SK-N-SH treated with all-trans-retinoic acid at 6 μM for 48 hours (cell line): ENCODE measurements at regions not wholly inside any gene's neighbourhood (a gene's known extent, or its start where the extent isn't known, plus 50 kb on each side); places are given as distances from the start of the nearest gene placed in this dataset.

Experiments
- ATAC-seq: fragments of 200-7000 bp; cut with Tn5 transposase; 3 replicates; pipeline ENCODE4 v1.9.1; 2020; ENCODE audit warnings: mild to moderate bottlenecking, moderate library complexity
- ARNTL ChIP-seq: fragments of 450-650 bp; formaldehyde crosslinking; IDR thresholded peaks from 2 replicates; pipeline ENCODE4 v1.5.0; 2020; ENCODE audit warnings: low read depth, mild to moderate bottlenecking, moderate library complexity, borderline replicate concordance
- BACH2 ChIP-seq: fragments of 250-450 bp; sonication (Bioruptor Pico); IDR thresholded peaks from 2 replicates; pipeline ENCODE4 v1.9.0; 2021; ENCODE audit warnings: mild to moderate bottlenecking, borderline replicate concordance
- CSDC2 ChIP-seq: fragments of 250-450 bp; sonication (Bioruptor Pico); IDR thresholded peaks from 2 replicates; pipeline ENCODE4 v1.5.0; 2020; ENCODE audit warnings: mild to moderate bottlenecking, moderate library complexity
- ESRRG ChIP-seq: fragments of 250-450 bp; sonication (Bioruptor Pico); IDR thresholded peaks from 2 replicates; pipeline ENCODE4 v1.6.1; 2021; ENCODE audit warnings: mild to moderate bottlenecking
- GLIS3 ChIP-seq: fragments of 250-450 bp; sonication (Bioruptor Pico); IDR thresholded peaks from 2 replicates; pipeline ENCODE4 v1.5.0; 2020; ENCODE audit warnings: mild to moderate bottlenecking, moderate library complexity
- ISL1 ChIP-seq: fragments of 250-450 bp; sonication (Bioruptor Pico); IDR thresholded peaks from 2 replicates; pipeline ENCODE4 v2.1.2; 2022; ENCODE audit warnings: mild to moderate bottlenecking, moderate library complexity
- OSR1 ChIP-seq: fragments of 250-450 bp; sonication (Bioruptor Pico); IDR thresholded peaks from 2 replicates; pipeline ENCODE4 v1.8.0; 2022; ENCODE audit warnings: moderate library complexity, mild to moderate bottlenecking, inconsistent platforms
- PPARA ChIP-seq: fragments of 250-450 bp; sonication (Bioruptor Pico); IDR thresholded peaks from 2 replicates; pipeline ENCODE4 v1.5.0; 2020; ENCODE audit warnings: mild to moderate bottlenecking, borderline replicate concordance
- RARB ChIP-seq: fragments of 250-450 bp; sonication (Bioruptor Pico); IDR thresholded peaks from 2 replicates; pipeline ENCODE4 v1.8.0; 2021; ENCODE audit warnings: mild to moderate bottlenecking, moderate library complexity
- SNAI2 ChIP-seq: fragments of 250-450 bp; sonication (Bioruptor Pico); IDR thresholded peaks from 2 replicates; pipeline ENCODE4 v1.5.0; 2020; ENCODE audit warnings: mild to moderate bottlenecking, moderate library complexity
- TCF4 ChIP-seq: fragments of 250-450 bp; sonication (Bioruptor Pico); IDR thresholded peaks from 2 replicates; pipeline ENCODE4 v1.8.0; 2021; ENCODE audit warnings: mild to moderate bottlenecking, moderate library complexity, borderline replicate concordance
- TOX ChIP-seq: fragments of 250-450 bp; sonication (Bioruptor Pico); IDR thresholded peaks from 2 replicates; pipeline ENCODE4 v1.8.0; 2021; ENCODE audit warnings: mild to moderate bottlenecking, moderate library complexity, borderline replicate concordance
- ZC3H10 ChIP-seq: fragments of 250-450 bp; sonication (Bioruptor Pico); IDR thresholded peaks from 2 replicates; pipeline ENCODE4 v1.5.1; 2021; ENCODE audit warnings: mild to moderate bottlenecking, moderate library complexity
- ZFP3 ChIP-seq: fragments of 250-450 bp; sonication (Bioruptor Pico); IDR thresholded peaks from 2 replicates; pipeline ENCODE4 v1.5.0; 2020; ENCODE audit warnings: mild to moderate bottlenecking, moderate library complexity
- ZFP30 ChIP-seq: fragments of 450-650 bp; formaldehyde crosslinking; IDR thresholded peaks from 2 replicates; pipeline ENCODE4 v1.5.0; 2022; ENCODE audit warnings: mild to moderate bottlenecking, moderate library complexity
- ZNF565 ChIP-seq: fragments of 450-650 bp; formaldehyde crosslinking; conservative IDR thresholded peaks from 2 replicates; pipeline ENCODE4 v1.5.0; 2020; ENCODE audit warnings: low read depth, mild to moderate bottlenecking, moderate library complexity
- ZNF70 ChIP-seq: fragments of 450-650 bp; formaldehyde crosslinking; IDR thresholded peaks from 2 replicates; pipeline ENCODE4 v1.5.0; 2020; ENCODE audit warnings: mild to moderate bottlenecking, moderate library complexity
- ZNF8 ChIP-seq: fragments of 450-650 bp; formaldehyde crosslinking; IDR thresholded peaks from 2 replicates; pipeline ENCODE4 v1.5.0; 2020; ENCODE audit warnings: mild to moderate bottlenecking, moderate library complexity
- TF ChIP-seq, protein P1 (sequence below): fragments of 250-450 bp; sonication (Bioruptor Pico); IDR thresholded peaks from 2 replicates; pipeline ENCODE4 v1.5.1; 2020; ENCODE audit warnings: low read depth, mild to moderate bottlenecking, moderate library complexity
- TF ChIP-seq, protein P2 (sequence below): fragments of 250-450 bp; sonication (Bioruptor Pico); IDR thresholded peaks from 2 replicates; pipeline ENCODE4 v1.5.1; 2021; ENCODE audit warnings: mild to moderate bottlenecking, moderate library complexity
- TF ChIP-seq, protein P3 (sequence below): fragments of 250-450 bp; sonication (Bioruptor Pico); IDR thresholded peaks from 2 replicates; pipeline ENCODE4 v1.8.0; 2021; ENCODE audit warnings: low read depth, mild to moderate bottlenecking, moderate library complexity, borderline replicate concordance
- TF ChIP-seq, protein P4 (sequence below): fragments of 250-450 bp; sonication (Bioruptor Pico); IDR thresholded peaks from 2 replicates; pipeline ENCODE4 v1.8.0; 2020; ENCODE audit warnings: mild to moderate bottlenecking, moderate library complexity, borderline replicate concordance
- TF ChIP-seq, protein P5 (sequence below): fragments of 250-450 bp; sonication (Bioruptor Pico); IDR thresholded peaks from 2 replicates; pipeline ENCODE4 v1.5.0; 2020; ENCODE audit warnings: mild to moderate bottlenecking, moderate library complexity

DNA sequence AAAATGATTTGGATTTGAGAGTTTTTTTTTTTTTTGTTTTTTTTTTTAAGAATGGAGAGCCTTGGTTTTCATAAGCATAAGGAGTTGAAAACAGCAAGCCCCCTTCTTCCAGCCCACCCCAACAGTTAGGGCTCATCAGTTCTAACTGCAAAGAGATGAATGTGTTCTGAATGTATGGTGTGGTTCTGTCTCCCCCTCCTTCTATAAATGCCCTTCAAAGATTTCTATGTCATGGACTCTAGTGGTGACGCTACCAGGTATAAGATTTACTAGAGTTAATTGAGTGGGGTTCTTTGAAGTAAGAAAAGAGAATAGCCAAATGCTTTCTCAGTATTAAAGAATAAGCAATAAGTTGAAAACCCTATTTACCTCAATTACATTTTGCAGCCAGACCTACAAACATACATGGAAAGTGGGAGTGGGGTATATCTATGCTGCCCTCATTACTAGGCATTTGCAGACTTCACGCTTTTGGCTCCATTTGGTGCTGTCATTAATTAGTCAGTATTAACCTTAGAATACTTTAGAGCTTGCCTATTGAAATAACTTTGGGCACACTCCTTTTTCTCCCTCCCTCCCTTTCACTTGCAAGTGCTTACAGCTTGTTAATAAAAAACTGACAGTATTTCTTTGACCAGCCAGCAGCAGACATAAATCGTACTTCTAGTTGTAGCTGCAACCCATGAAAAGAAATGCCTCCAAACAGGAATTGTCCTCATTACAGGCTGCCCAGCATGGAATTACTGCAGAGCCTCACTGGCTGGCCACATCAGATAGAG is 667.2 kb upstream of the ZNF608 start:
- ATAC-seq: no peak
- TF ChIP-seq TOX (CRISPR knock-in tag) (no peak), ARNTL (no peak), ZFP3 (CRISPR knock-in tag) (no peak), ISL1 (no peak), GLIS3 (CRISPR knock-in tag) (no peak), BACH2 (no peak), ZC3H10 (CRISPR knock-in tag) (no peak), ESRRG (CRISPR knock-in tag) (no peak)
- TF ChIP-seq, protein P1, sequence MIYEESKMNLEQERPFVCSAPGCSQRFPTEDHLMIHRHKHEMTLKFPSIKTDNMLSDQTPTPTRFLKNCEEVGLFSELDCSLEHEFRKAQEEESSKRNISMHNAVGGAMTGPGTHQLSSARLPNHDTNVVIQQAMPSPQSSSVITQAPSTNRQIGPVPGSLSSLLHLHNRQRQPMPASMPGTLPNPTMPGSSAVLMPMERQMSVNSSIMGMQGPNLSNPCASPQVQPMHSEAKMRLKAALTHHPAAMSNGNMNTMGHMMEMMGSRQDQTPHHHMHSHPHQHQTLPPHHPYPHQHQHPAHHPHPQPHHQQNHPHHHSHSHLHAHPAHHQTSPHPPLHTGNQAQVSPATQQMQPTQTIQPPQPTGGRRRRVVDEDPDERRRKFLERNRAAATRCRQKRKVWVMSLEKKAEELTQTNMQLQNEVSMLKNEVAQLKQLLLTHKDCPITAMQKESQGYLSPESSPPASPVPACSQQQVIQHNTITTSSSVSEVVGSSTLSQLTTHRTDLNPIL (CRISPR knock-in tag): no peak
- TF ChIP-seq, protein P2, sequence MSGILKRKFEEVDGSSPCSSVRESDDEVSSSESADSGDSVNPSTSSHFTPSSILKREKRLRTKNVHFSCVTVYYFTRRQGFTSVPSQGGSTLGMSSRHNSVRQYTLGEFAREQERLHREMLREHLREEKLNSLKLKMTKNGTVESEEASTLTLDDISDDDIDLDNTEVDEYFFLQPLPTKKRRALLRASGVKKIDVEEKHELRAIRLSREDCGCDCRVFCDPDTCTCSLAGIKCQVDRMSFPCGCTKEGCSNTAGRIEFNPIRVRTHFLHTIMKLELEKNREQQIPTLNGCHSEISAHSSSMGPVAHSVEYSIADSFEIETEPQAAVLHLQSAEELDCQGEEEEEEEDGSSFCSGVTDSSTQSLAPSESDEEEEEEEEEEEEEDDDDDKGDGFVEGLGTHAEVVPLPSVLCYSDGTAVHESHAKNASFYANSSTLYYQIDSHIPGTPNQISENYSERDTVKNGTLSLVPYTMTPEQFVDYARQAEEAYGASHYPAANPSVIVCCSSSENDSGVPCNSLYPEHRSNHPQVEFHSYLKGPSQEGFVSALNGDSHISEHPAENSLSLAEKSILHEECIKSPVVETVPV (CRISPR knock-in tag): no peak
- TF ChIP-seq, all 23 proteins: peak for 0

DNA sequence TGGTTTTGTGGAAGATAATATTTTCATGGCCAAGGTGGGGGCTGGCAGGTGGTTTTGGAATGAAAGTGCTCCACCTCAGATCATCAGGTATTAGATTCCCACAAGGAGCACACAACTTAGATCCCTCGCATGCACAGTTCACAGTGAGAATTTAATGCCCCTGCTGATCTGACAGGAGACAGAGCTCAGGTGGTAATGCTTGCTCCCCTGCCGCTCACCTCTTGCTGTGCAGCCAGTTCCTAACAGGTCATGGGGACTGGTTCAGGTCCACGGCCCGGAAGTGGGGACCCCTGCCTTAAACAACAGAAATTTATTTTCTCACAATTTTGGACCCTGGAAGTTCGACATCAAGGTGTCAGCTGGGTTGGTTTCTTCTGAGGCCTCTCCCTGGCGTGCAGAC is 668.7 kb upstream of the ZNF608 start:
- TF ChIP-seq ISL1 (no peak), OSR1 (CRISPR knock-in tag) (no peak), BACH2 (no peak), PPARA (CRISPR knock-in tag) (no peak), TCF4 (CRISPR knock-in tag) (no peak), ZNF565 (CRISPR knock-in tag) (no peak), ZFP3 (CRISPR knock-in tag) (no peak), GLIS3 (CRISPR knock-in tag) (no peak), ARNTL (no peak), TOX (CRISPR knock-in tag) (no peak), SNAI2 (no peak), ZNF70 (CRISPR knock-in tag) (no peak), ZFP30 (CRISPR knock-in tag) (no peak)
- TF ChIP-seq, protein P1 (CRISPR knock-in tag): no peak
- TF ChIP-seq, protein P2 (CRISPR knock-in tag): no peak
- TF ChIP-seq, protein P3, sequence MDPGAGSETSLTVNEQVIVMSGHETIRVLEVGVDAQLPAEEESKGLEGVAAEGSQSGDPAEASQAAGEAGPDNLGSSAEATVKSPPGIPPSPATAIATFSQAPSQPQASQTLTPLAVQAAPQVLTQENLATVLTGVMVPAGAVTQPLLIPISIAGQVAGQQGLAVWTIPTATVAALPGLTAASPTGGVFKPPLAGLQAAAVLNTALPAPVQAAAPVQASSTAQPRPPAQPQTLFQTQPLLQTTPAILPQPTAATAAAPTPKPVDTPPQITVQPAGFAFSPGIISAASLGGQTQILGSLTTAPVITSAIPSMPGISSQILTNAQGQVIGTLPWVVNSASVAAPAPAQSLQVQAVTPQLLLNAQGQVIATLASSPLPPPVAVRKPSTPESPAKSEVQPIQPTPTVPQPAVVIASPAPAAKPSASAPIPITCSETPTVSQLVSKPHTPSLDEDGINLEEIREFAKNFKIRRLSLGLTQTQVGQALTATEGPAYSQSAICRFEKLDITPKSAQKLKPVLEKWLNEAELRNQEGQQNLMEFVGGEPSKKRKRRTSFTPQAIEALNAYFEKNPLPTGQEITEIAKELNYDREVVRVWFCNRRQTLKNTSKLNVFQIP: no peak
- TF ChIP-seq, protein P4, sequence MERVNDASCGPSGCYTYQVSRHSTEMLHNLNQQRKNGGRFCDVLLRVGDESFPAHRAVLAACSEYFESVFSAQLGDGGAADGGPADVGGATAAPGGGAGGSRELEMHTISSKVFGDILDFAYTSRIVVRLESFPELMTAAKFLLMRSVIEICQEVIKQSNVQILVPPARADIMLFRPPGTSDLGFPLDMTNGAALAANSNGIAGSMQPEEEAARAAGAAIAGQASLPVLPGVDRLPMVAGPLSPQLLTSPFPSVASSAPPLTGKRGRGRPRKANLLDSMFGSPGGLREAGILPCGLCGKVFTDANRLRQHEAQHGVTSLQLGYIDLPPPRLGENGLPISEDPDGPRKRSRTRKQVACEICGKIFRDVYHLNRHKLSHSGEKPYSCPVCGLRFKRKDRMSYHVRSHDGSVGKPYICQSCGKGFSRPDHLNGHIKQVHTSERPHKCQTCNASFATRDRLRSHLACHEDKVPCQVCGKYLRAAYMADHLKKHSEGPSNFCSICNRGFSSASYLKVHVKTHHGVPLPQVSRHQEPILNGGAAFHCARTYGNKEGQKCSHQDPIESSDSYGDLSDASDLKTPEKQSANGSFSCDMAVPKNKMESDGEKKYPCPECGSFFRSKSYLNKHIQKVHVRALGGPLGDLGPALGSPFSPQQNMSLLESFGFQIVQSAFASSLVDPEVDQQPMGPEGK (CRISPR knock-in tag): no peak
- no peak for ATAC-seq

DNA sequence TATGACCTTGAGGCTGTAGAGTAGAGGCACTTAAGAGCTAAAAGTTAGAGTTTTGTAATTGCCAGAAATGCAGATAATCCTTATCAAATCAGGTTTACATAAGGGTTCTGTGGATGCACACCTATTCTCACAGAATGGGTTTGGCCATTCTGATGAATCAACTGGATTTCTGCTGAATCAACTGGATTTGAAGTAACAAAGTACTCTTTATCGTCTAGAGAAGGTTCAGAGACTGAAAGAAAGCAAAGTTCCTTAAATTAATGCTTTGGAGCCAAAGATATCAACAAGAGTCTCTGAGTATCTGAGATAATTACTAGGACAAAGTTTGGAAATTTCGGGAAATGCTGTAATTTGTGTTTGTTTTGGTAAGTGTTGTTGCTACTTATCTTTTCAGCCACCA is 669.6 kb upstream of the ZNF608 start:
- TF ChIP-seq ZNF8 (CRISPR knock-in tag): no peak
- TF ChIP-seq ZNF70 (CRISPR knock-in tag): no peak
- no peak for TF ChIP-seq ISL1
- TF ChIP-seq ESRRG (CRISPR knock-in tag): no peak
- TF ChIP-seq, protein P2 (CRISPR knock-in tag): no peak
- no peak for TF ChIP-seq OSR1 (CRISPR knock-in tag)
- no peak for TF ChIP-seq CSDC2
- no peak for TF ChIP-seq ZNF565 (CRISPR knock-in tag)
- no peak for TF ChIP-seq SNAI2
- TF ChIP-seq, protein P5, sequence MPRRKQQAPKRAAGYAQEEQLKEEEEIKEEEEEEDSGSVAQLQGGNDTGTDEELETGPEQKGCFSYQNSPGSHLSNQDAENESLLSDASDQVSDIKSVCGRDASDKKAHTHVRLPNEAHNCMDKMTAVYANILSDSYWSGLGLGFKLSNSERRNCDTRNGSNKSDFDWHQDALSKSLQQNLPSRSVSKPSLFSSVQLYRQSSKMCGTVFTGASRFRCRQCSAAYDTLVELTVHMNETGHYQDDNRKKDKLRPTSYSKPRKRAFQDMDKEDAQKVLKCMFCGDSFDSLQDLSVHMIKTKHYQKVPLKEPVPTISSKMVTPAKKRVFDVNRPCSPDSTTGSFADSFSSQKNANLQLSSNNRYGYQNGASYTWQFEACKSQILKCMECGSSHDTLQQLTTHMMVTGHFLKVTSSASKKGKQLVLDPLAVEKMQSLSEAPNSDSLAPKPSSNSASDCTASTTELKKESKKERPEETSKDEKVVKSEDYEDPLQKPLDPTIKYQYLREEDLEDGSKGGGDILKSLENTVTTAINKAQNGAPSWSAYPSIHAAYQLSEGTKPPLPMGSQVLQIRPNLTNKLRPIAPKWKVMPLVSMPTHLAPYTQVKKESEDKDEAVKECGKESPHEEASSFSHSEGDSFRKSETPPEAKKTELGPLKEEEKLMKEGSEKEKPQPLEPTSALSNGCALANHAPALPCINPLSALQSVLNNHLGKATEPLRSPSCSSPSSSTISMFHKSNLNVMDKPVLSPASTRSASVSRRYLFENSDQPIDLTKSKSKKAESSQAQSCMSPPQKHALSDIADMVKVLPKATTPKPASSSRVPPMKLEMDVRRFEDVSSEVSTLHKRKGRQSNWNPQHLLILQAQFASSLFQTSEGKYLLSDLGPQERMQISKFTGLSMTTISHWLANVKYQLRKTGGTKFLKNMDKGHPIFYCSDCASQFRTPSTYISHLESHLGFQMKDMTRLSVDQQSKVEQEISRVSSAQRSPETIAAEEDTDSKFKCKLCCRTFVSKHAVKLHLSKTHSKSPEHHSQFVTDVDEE (CRISPR knock-in tag): no peak
- TF ChIP-seq RARB (CRISPR knock-in tag): no peak
- no peak for ATAC-seq
